Stimulated activated CD4-positive, alpha-beta T cell treated with anti-CD3 and anti-CD28 coated beads, Interleukin-2, amount 100 ng/mL, for 4 hours (primary cell): ENCODE measurements at regions not wholly inside any gene's neighbourhood (a gene's known extent, or its start where the extent isn't known, plus 50 kb on each side); places are given as distances from the start of the nearest gene placed in this dataset.

ENCODE experiments used
- DNase-seq: peaks from one replicate; pipeline ENCODE4 v3.0.0-alpha.2; 2020; ENCODE audit warnings: low read depth

GRCh38 chr15:39453620-39454019, 127.3 kb upstream of the THBS1 start:
- no peak for DNase-seq

GRCh38 chr15:39454189-39454986, 126.5 kb upstream of the THBS1 start:
- DNase-seq, result no peak

DNA sequence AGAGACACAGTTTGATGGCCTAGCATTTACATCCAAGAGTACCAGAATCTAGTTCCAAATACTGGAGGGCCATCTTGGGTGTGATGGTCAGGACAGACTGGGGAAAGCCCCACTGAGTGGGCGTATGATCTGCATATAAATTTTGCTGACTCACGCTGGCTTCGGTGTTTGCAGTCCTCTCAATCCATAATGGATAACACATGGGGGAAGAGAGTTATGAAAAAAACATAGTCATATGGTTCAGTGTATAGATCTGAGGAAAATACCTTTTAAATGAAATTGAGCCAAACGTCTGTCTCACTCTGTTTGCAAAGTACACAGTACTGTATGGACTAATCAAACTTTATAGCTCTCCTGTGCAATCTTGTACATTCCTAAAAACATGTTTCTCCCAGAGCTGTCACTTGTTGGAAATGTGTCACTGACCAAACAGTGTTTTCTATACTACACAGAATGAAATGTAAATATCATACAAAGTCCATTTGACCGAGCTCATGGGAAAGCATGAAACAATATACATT, 125.3 kb upstream of the THBS1 start:
- DNase-seq, result no peak

- DNase-seq, result no peak
Measured at GRCh38 chr15:39456159-39456558, 124.7 kb upstream of the THBS1 start.

- no peak for DNase-seq
Measured at GRCh38 chr15:39456582-39457330, 124.1 kb upstream of the THBS1 start.

GRCh38 chr15:39458131-39458530, 122.7 kb upstream of the THBS1 start:
- no peak for DNase-seq

GRCh38 chr15:39459548-39459947, 121.3 kb upstream of the THBS1 start:
- no peak for DNase-seq

DNA sequence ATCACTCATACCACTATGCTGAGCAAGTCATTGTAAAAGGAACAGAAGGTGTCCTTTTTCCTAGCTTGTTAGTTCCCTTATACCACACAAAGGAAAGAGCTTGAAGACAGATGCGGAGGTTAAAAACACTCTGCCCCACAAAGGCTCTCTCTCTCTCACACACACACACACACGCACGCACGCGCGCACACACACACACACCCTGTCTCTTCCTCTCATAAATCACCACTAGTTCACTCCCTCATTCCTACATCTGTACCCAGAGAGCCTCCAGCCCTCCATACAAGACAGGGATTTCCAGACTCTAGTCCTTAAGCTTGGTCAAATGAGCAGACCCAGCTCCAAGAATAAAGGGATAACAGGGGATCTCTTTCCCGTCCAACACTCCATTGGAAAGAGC, 120.1 kb upstream of the THBS1 start:
- DNase-seq, result no peak

DNA sequence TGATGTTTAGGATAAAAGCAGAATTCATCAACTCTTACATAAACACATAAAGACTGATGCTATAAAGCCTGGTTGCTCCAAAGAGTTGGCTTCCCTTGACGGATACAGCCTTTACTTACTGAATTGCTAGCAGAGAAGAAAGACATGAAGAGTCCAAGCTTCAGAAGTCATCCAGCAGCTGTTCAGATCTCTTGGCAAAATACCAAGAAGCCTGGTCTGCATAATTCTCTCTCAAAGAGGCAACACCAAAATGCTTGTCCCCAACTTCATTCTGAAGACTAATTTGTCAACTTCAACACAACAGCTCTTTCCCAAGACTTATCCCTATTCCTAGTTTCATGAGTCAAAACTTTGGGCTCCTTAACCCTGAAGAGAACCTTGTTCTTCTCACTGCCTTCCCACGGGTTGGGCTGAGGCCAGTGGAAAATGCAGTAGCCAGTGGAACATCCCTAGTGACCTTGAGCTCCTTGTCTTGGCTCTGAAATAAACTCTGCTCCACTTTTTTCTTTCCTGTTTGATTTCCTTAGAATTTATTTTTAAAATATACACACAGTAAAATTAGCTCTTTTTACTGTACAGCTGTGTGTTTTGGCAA, 119.2 kb upstream of the THBS1 start:
- no peak for DNase-seq

GRCh38 chr15:39462691-39463090, 118.2 kb upstream of the THBS1 start:
- DNase-seq, result no peak

DNA sequence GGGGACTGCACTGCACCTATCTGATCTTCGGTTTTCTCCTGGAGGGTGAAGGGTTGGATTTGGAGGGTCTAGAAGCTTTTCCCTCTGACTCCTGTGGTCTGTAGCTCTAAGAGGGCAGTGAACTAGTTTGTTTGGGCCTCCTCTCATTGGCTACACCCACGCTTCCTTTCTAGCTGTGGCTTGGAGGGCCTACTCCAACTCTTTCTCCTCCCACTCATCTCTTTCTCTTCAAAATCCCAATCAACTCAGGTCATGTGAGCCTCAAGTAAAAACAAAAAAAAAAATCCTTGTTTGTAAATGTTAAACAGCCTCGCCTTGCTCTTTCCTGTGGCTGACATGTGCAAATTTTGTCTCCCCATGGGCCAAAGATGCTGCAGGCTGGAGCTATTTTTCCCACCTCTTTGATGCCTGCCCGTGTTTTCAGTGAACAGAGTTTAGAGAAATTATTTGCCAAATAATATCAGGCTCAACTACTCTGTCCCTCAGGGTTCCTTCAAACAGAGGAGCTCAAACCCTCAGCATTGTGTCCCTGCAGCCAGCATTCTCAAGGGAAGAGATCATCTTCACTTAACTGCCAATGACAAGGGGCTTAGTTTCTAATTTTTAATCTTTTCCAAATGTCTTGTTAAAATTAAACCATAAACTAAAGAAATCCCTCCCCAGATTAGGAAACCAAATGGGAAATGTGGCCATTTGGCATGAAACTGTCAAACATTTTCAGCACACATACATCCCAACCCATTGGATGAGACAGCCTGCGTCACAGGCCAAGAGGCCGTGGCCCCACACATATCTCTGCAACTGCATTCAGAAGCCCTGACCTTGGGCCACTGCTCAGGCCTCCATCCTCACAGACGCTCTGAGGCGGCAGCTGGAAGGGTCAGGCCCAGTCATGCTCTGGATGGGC, 114.8 kb upstream of the THBS1 start:
- no peak for DNase-seq

- DNase-seq, result no peak
Measured at GRCh38 chr15:39466750-39467105, 114.2 kb upstream of the THBS1 start.

DNA sequence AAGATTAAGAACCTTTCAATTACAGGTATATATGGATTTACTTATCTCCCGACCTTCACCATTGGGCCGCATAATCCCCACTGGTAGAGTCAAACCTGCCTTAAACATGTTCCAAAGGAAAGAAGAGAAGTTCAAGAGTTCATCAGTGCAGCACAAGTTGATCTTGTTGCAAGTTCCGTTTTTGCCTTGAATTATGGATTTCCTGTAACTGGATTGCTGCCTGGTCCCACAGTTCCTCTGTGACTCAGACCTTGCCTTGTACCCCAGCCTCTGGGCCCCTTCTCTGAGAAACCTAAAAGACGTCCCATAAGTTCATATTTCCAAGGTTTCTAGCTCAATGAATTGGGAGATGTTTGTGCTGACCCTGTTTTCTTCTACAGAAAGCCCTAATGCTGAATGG, 112.5 kb upstream of the THBS1 start:
- DNase-seq, result no peak

GRCh38 chr15:39468828-39469227, 112.1 kb upstream of the THBS1 start:
- DNase-seq, result no peak

DNA sequence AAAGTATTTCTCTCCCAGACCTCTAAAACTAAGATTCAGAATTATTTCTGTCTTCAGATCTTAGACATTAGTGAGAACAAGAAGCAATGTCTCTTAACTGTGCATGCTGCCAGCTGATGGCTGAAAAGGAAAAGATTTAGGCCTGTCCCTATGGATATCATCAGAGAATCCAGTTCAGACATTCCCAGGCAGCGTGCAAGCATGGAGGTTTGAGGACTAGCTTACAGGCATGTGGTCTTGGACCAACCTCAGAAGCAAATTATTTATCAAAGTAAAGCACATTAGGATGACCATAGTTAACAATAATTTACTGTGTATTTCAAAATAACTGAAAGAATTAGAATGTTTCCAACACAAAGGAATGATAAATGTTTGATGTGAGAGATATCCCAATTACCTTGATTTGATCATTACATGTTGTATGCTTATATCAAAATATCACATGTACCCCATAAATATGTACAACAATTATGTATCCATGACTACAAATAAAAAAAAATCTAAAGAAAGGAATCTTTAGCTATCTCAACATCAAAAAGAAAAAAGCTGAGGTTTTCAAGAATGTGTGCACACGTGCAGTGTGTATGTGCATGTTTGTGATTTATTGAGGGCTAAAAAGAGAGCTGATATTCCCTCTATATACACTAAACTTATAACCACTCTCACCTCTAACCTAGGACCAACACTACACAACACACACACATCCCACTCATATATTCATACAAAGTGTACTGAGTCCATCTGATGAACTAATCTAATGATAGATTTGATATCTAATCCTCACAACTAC, 108.9 kb upstream of the THBS1 start:
- no peak for DNase-seq

DNA sequence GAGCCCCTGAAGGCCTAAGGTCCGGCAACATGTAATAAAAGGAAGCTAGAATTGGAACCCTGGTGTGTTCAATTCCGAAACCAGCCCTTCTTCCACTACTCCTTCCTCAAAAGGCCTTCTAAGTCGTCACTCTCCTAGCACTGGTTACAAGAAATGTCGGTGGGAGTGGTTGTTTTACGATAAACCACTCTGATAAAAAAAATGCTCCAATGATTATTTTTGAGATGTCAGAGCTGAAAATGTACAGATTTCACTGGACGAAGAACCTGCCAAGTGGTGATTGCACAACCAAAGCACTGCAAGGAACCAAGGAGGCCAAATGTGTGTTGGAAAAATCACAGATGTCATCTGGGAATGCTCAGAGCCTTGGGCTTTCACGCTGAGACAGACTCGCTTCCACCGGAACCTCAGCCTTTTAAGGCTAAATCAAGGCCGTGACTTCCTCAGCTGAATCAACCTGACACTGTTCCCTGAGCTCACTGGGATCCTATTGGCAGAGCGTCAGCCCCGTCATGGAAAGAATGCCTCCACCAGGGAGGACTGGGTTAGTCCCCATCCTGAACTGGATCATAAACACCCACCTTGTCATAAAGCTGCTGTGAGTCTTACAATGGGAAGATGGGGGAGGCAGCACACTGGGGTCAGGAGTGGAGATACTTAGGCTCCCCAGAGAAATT, 108.1 kb upstream of the THBS1 start:
- DNase-seq, result no peak

DNA sequence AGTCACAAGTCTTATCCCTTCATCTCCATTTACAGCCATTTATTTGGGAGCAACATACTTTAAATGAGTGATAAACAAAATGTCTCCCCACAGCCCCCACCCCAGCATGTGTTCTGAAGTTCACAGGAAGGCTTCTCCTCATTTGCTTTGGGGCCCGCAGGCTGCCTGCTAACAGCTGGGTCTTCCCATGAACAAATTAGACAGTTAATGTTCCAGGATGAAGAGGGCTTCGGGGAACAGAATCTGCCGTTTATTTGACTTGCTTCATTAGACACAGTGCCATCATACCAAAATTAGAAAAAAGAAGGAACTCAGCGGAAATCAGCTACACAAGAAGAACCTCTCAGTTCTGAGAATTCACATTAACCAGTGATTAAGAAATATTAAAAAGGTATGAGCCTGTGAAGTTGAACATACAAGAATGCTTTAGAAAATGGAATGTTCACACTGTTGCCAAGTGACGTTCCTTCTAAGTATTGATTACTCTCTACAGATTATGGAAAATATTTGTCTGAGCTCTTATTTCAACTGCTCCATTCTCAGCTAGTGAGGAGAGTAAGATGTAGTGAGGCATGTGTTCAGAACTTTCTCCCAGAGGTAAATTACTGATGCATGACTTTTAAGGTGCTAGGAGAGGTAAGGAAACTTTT, 107.5 kb upstream of the THBS1 start:
- DNase-seq, result no peak

GRCh38 chr15:39474657-39475056, 106.2 kb upstream of the THBS1 start:
- DNase-seq, result no peak

DNA sequence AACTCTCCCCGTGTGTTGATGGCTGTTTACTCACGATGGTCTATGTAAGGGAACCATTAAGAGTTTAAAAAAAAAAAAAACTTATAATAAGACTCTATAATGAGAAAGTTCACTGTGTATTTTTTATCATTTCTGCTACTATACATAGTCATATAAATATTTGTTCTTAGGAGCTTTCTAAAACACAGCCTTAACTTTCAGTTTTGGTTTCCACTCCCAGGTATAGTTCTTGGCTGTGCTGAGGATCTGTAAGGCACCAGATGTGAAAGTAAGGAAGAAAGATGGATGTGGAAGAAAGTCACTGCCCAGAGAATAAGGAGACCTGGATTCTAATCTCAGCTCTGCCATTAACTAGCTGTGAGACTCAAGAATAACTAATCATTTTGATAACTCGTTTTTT, 101.9 kb upstream of the THBS1 start:
- no peak for DNase-seq

DNA sequence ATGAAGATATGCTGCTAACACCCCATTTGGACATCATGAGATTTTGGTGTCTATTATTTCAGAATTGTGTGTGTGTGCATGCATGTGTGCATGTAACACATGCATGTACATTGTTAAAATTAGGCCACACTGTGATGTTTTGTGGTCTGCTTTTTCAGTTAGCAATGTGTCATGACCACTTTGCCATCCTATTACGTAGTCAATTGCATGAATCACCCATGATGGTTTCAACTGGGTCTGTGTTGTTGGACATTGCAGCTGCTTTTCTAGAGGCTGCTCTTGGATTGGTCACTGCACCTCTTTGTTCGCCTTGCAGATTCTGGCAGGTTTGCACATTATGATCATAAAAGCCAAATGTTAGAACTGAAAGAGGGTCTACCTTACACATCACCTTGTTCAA, 101.0 kb upstream of the THBS1 start:
- DNase-seq, result no peak
